HG03520 (cell line): ENCODE measurements at regions not wholly inside any gene's neighbourhood (a gene's known extent, or its start where the extent isn't known, plus 50 kb on each side); places are given as distances from the start of the nearest gene placed in this dataset.
A peak's percentile ranks its signal among the peaks of the same experiment; 100 is the strongest.

Source experiments
- ATAC-seq: cut with Tn5 transposase; IDR thresholded peaks from one replicate; pipeline ENCODE4 v1.9.1; 2021; ENCODE audit warnings: mild to moderate bottlenecking, moderate library complexity; ENCODE audit not compliant: unreplicated experiment

DNA sequence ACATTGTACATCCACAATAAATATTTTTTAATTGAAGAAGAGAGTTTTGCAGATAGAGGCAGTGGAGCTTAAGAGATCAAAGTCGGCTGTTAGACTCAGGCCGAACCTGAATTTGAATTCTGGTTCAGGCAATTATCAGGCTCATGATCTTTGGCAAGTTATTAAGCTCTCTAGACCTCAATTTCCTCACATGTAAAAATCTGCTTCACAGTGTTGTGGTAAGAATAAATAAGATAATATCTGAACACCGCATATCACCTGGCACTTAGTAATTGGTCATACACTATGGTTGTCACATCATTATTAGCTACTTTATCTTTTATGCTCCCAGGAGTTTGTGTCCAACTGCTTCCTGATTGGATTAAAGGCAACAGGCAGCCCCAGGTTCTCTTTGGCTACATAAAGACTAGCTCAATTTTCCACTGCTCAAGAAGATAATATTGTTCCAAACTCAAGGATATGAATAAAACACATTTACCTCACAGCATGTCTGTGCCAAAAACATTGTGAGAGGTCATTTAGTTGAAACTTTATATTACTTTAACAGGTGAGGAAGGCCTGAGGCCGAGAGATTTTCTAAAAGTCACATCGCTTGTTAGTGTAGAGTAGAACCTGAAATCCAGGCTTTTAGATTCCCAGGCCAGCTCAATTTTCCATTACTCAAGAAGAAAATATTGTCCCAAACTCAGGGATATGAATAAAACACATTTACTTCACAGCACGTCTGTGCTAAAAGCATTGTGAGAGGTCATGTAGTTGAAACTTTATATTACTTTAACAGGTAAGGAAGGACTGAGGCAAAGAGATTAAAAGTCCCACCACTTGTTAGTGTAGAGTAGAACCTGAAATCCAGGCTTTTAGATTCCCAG lies 289.2 kb upstream of the PTGER4 start:
- ATAC-seq, result no peak

- no peak for ATAC-seq
Observed at GRCh38 chr5:40389591-40389990, 290.1 kb upstream of the PTGER4 start.

DNA sequence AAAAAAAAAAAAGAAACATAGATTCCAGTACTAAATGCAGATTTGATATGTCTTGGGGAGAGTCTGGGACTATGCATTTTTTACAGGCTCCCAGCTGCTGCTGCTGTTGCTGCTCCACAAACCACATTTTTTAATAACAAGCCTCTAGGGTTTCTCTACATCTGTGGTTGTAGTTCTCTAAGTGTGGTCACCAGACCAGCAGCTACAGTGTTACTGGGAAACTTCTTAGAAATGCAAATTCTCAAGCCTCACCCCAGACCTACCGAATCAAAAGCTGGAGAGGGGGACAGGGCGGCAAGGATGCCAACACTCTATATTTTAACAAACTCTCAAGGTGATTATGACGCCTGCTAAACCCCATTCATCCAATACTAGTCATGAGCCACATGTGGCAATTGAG lies 293.4 kb upstream of the PTGER4 start:
- ATAC-seq, result peak; percentile 73

DNA sequence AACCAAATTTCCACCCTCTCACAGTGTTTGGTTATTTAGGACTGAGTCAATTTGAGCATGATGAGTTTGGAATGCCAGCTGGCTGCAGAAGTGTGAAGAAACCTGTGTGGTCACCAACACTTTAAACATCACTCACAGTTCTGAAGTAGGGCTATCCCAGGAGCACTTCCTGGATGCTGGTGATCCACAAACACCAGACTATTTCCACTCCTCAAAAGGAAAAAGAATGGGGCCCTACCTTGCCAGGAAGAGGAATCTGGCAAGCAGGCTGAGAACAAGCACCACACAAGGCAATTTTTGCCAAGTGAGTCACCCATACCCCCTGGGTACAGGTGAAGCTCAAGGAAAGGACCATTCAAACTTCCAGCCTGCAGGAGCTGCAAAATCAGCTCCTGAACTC lies 294.2 kb upstream of the PTGER4 start:
- no peak for ATAC-seq

- ATAC-seq, result no peak
Observed at GRCh38 chr5:40384782-40385390, 294.8 kb upstream of the PTGER4 start.

DNA sequence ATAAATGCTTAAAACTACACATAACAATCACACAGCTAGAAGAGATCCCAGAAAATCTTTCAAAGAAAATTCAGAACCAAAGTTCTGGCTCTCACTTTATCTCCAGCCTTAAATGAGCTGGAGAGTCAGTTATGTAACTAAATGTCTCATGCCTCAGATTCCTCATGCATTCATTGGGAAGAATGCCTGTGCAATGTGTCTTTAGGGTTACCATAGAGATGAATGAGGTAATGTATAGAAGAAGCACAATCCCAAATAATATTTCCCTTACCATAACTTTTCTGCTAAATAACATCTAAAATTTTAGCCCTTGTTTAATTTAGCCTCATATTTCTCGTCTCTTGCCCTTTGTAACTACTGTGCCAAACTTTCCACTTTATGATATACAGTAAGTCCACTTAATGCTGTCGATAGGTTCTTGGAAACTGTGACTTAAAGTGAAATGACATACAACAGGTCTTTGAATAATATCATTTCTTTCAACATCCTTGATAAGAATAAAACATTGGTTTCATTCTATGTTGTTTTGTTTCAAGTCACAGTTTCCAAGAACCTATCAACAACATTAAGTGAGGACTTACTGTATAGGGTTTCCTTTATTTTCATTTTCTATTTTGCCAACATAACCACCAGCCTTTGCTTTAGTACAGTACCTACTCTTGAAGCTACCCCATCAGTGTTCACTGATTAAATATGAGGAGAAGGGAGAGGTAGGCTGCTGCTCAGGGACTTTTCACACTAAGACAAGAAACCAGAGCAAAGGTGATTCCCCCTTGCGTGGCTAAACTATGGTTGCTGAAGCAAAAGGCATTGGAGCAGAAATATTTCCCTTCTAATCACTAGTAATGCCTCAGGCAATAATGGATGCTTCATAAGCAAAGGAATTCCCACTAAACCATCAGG lies 295.7 kb upstream of the PTGER4 start:
- ATAC-seq, result peak; percentile 33

- ATAC-seq, result no peak
Observed at GRCh38 chr5:40381676-40382363, 297.9 kb upstream of the PTGER4 start.

GRCh38 chr5:40381016-40381415 lies 298.7 kb upstream of the PTGER4 start:
- no peak for ATAC-seq

DNA sequence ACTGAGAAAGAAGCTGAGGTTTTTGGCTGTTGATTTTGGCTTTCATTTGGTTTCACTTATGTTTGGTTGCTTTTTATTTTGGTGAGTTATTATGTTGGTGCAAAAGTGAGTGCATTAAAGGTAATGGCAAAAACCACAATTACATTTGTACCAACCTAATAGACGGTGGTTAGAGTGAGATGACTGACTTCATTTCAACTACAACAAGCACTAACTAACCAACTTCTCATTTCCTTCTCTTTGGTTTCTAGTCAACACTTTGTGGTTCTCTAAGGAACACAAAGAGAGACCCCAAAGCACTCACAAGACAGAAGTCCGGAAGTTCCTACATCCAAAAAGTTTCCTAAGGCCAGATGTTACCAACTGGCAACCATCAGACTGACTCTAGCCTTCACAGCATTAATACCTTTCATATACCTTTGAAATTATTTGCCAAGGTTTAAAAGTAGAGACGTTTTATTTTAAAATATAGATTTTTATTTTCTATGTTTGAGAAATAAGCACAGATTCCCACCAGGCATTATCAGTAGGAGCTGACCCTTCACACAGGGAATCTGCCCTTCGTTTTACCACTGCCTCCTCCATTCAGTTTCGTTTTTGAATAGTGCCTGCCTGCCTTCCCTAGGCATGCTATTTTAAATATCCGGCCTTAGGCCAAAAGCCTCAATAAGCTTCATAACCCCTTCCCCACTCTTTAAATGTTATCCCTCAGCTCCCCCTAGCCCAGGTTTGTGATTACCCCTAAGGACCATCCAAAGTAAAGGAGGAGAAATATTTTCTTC lies 301.1 kb upstream of the PTGER4 start:
- ATAC-seq, result peak; percentile 77

DNA sequence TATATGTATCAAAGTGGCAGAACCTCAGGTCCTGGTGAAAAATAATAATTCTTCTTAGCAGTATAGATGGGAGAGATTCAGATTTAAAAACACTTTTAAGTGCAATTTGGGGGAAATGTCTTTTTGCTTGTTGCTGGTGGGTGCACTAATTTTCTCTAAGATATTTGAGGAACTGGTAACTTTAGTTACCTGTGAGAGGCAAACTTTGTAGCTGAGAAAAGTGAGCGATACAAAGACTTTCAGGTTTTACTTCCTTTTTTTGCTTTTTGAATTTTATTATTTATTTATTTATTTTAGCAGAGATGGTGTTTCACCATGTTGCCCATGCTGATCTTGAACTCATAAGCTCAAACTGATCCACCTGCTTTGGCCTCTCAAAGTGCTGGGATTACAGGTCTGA lies 303.1 kb upstream of the PTGER4 start:
- ATAC-seq, result peak; percentile 62

DNA sequence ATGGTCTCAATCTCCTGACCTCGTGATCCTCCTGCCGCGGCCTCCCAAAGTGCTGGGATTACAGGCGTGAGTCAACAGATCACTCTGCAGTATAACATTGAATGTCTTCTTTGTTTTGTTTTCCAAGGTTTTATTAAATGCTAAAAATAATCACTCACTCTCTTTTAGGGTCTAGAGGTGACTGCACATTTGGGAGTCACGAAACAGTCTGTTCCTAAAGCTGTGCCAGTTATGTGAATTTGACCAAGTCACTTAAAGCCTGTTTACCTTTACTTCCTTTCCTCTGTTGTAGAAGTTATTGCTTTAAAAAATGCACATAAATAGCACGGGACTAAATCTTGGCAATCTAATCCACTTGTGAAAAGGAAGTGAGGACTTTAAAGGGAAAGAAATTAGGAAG lies 304.9 kb upstream of the PTGER4 start:
- ATAC-seq, result no peak

- no peak for ATAC-seq
Observed at GRCh38 chr5:40368200-40368599, 311.5 kb upstream of the PTGER4 start.

DNA sequence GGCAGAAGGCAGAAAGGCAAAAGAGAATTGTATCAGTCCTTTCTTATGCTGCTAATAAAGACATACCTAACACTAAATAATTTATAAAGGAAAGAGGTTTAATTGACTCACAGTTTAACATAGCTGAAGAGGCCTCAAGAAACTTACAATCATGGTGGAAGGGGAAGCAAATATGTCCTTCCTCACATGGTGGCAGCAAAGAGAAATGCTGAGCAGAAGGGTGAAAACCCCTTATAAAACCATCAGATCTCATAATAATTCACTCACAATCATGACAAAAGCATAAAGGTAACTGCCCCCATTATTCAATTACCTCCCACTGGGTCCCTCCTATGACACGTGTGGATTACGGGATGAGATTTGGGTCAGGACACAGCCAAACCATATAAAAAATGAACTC lies 312.5 kb upstream of the PTGER4 start:
- ATAC-seq, result no peak

DNA sequence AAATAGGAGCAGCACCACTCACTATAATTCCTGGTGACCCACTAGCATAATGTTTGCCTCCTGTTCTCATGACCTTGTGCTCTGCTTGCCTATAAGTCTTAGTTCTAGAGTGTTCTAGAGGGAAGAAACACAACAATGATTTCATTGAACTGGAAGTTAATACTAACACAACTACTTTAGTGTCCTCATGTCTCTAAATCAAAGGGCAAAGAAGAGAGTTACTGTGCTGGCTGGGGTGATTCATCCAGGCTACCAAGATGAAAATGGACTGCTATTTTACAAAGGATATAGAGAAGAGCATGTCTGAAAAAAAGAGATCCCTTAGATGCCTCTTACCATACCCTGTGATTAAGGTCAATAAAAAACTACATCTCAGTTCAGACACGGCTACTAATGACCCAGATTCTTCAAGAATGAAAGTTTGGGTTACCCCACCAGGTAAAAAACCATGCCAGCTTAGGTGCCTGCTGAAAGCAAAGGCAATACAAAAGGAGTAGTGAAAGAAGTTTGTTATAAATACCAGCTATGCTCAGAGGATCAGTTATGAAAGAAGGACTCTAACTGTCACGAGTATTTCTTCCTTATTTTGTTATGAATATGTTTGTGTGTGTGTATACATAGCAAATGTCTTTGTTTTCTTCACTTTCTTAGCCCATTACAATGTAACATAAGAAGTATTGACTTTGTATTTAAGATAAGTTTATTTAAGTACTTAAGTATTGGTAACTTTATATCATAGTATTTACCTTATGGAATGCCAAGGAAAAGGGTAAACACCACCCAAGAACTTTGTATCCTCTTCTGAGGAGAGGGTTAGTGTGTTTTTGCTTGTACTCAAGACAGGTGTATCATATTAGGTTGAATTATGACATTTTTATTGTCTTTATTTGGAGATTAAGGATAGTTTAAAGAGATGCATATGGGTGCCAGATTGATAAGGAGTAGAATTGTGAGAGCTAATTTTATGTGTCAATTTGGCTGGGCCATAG lies 314.1 kb upstream of the PTGER4 start:
- ATAC-seq, result peak; percentile 71

DNA sequence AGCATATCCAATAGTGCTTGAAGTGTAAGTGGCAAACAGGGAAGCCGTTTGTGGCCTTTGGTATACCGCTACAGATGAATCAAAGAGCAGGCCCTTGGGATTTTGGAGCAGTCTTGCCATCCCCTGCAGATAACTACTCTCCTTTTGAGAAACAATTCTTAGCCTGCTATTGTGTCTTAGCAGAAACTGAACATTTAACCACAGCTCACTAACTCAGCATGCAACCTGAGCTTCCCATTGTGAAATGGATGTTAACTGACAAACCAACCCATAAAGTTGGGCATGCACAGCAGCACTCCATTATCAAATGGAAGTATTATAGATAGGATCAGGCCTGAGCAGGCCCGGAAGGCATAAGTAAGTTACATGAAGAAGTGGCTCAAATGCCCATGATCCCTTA lies 315.3 kb upstream of the PTGER4 start:
- no peak for ATAC-seq

GRCh38 chr5:40361378-40361777 lies 318.3 kb upstream of the PTGER4 start:
- no peak for ATAC-seq

DNA sequence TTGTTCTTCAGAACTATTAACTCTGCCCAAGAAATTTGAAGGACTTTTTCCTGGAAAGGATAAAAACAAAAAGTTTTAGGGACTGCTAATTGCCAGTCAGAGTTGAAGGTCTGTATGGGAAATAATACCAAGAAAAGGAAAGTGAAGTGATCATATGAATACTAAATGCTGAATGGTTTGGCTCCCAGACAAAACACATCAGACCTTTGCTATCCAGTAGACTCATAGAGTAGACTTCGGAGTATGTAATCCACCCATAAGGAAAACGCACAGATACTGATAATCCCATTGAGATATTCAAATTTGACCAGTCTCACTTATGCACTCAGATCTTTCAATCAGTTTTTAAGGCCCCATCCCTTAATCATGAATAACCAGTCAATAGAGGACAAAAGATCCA lies 319.0 kb upstream of the PTGER4 start:
- no peak for ATAC-seq

- ATAC-seq, result no peak
Observed at GRCh38 chr5:40359832-40360231, 319.9 kb upstream of the PTGER4 start.

- ATAC-seq, result no peak
Observed at GRCh38 chr5:40359093-40359492, 320.6 kb upstream of the PTGER4 start.
